ENCODE measurements at regions not wholly inside any gene's neighbourhood (a gene's known extent, or its start where the extent isn't known, plus 50 kb on each side); places are given as distances from the start of the nearest gene placed in this dataset.

DNA sequence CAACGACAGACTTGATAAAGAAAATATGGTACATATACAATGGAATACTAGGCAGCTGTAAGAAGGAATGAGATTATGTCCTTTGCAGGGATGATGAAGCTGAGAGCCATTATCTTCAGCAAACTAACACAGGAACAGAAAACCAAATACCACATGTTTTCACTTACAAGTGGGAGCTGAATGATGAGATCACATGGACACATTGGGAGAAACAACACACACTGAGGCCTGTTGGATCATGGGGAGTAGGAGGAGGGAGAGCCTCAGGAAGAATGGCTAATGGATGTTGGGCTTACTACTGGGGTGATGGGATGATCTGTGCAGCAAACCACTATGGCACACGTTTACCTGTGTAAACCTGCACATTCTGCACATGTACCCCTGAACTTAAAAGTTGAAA lies 209.7 kb downstream of the SPRY1 start:
- no peaks in the 10 kb centered on the region for H3K36me3 ChIP-seq (ENCODE audit: control insufficient read depth, insufficient read depth, low read length)
- no peak overlapping the region for H3K4me3 ChIP-seq (ENCODE audit: low read depth, low read length)
- TF ChIP-seq, protein P1, sequence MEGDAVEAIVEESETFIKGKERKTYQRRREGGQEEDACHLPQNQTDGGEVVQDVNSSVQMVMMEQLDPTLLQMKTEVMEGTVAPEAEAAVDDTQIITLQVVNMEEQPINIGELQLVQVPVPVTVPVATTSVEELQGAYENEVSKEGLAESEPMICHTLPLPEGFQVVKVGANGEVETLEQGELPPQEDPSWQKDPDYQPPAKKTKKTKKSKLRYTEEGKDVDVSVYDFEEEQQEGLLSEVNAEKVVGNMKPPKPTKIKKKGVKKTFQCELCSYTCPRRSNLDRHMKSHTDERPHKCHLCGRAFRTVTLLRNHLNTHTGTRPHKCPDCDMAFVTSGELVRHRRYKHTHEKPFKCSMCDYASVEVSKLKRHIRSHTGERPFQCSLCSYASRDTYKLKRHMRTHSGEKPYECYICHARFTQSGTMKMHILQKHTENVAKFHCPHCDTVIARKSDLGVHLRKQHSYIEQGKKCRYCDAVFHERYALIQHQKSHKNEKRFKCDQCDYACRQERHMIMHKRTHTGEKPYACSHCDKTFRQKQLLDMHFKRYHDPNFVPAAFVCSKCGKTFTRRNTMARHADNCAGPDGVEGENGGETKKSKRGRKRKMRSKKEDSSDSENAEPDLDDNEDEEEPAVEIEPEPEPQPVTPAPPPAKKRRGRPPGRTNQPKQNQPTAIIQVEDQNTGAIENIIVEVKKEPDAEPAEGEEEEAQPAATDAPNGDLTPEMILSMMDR (IDR thresholded peaks at IDR 0.05; ENCODE audit: insufficient read depth, low read depth, low read length): no peak
- no peaks in the 10 kb centered on the region for H3K27me3 ChIP-seq (ENCODE audit: control insufficient read depth, insufficient read depth, low read length)
- ChIA-PET POLR2A (no interaction called here), CTCF (no interaction called here)
- no peak for DNase-seq (ENCODE audit: low read depth)

- POLR2A ChIA-PET: no interaction called here
- Histone ChIP-seq H3K27me3 (ENCODE audit: control insufficient read depth, insufficient read depth, low read length) (no peaks in the 10 kb centered on the region), H3K36me3 (ENCODE audit: control insufficient read depth, insufficient read depth, low read length) (no peaks in the 10 kb centered on the region), H3K4me3 (ENCODE audit: low read depth, low read length) (no peak overlapping the region)
- DNase-seq (ENCODE audit: low read depth): no peak
- TF ChIP-seq, protein P1 (IDR thresholded peaks at IDR 0.05; ENCODE audit: insufficient read depth, low read depth, low read length): no peak
- CTCF ChIA-PET: no interaction called here
These were observed 210.4 kb downstream of the SPRY1 start for GRCh38 chr4:123606946-123607542.

- DNase-seq (ENCODE audit: low read depth): no peak
- H3K36me3 ChIP-seq (ENCODE audit: control insufficient read depth, insufficient read depth, low read length): no peaks in the 10 kb centered on the region
- CTCF ChIA-PET: interaction anchor here (1.7 kb wide), 1 partner anchor 23 kb away, joined by 5 read pairs; no protein-coding TSS in a partner anchor
- no peaks in the 10 kb centered on the region for H3K27me3 ChIP-seq (ENCODE audit: control insufficient read depth, insufficient read depth, low read length)
- POLR2A ChIA-PET: no interaction called here
- TF ChIP-seq, protein P1 (IDR thresholded peaks at IDR 0.05; ENCODE audit: insufficient read depth, low read depth, low read length): no peak
- H3K4me3 ChIP-seq (ENCODE audit: low read depth, low read length): no peak overlapping the region
These were observed 213.2 kb downstream of the SPRY1 start for GRCh38 chr4:123609829-123610228.

GRCh38 chr4:123613586-123614344 lies 217.2 kb downstream of the SPRY1 start:
- DNase-seq (ENCODE audit: low read depth): no peak
- TF ChIP-seq, protein P1 (IDR thresholded peaks at IDR 0.05; ENCODE audit: insufficient read depth, low read depth, low read length): no peak
- Histone ChIP-seq H3K36me3 (ENCODE audit: control insufficient read depth, insufficient read depth, low read length) (no peaks in the 10 kb centered on the region), H3K4me3 (ENCODE audit: low read depth, low read length) (no peak overlapping the region), H3K27me3 (ENCODE audit: control insufficient read depth, insufficient read depth, low read length) (no peaks in the 10 kb centered on the region)
- ChIA-PET POLR2A (no interaction called here), CTCF (interaction anchor here (0.7 to 0.9 kb wide), 2 partner anchors 11 to 18 kb away, joined by 3 to 5 read pairs; no protein-coding TSS in a partner anchor)

- TF ChIP-seq, protein P1 (IDR thresholded peaks at IDR 0.05; ENCODE audit: insufficient read depth, low read depth, low read length): no peak
- Histone ChIP-seq H3K36me3 (ENCODE audit: control insufficient read depth, insufficient read depth, low read length) (no peaks in the 10 kb centered on the region), H3K4me3 (ENCODE audit: low read depth, low read length) (no peak overlapping the region), H3K27me3 (ENCODE audit: control insufficient read depth, insufficient read depth, low read length) (no peaks in the 10 kb centered on the region)
- DNase-seq (ENCODE audit: low read depth): no peak
- CTCF ChIA-PET: no interaction called here
- POLR2A ChIA-PET: no interaction called here
These were observed 219.3 kb downstream of the SPRY1 start for GRCh38 chr4:123615901-123616300.
